ENCODE measurements at regions not wholly inside any gene's neighbourhood (a gene's known extent, or its start where the extent isn't known, plus 50 kb on each side); places are given as distances from the start of the nearest gene placed in this dataset.

GRCh38 chr22:46078241-46079092, 71.9 kb upstream of the PPARA start:
- DNase-seq (ENCODE audit: low spot score), result peak; percentile 74

DNA sequence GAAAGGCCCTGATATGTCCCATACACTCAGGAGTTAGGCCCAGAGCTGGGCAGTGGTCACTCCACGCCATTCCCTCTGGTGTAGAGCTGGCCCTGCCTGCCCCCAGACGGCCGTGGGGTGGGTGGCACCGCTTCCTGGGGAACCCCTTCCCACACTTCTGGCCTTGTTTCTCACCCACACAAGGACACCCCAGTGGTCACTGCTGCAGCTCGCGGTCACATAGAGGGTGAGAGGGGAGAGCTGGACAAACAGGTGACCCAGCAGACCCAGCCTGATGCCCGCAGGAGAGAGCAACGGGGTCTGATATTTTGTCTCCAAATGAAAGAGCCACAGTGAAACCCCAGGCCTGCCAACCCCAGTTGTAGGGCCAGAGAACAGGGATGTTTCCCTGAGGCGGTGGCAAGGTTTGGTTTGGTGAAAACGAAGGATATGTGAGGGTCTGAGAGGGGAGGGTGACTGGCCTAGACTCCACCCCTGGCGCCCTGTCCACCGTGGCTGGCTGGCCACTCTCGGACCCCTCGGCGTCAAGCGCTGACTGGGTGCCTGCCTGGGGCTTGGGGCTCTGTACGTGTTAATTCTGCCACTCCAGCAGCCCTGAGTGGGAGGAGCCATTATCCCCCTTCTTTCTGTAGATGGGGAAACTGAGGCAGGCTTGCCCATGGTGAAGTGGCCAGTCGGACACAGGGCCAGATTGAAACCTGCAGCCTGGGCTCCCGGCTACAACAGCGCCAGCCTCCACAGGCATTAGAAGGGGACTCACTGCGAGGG, 71.0 kb upstream of the PPARA start:
- no peak for DNase-seq (ENCODE audit: low spot score)

DNA sequence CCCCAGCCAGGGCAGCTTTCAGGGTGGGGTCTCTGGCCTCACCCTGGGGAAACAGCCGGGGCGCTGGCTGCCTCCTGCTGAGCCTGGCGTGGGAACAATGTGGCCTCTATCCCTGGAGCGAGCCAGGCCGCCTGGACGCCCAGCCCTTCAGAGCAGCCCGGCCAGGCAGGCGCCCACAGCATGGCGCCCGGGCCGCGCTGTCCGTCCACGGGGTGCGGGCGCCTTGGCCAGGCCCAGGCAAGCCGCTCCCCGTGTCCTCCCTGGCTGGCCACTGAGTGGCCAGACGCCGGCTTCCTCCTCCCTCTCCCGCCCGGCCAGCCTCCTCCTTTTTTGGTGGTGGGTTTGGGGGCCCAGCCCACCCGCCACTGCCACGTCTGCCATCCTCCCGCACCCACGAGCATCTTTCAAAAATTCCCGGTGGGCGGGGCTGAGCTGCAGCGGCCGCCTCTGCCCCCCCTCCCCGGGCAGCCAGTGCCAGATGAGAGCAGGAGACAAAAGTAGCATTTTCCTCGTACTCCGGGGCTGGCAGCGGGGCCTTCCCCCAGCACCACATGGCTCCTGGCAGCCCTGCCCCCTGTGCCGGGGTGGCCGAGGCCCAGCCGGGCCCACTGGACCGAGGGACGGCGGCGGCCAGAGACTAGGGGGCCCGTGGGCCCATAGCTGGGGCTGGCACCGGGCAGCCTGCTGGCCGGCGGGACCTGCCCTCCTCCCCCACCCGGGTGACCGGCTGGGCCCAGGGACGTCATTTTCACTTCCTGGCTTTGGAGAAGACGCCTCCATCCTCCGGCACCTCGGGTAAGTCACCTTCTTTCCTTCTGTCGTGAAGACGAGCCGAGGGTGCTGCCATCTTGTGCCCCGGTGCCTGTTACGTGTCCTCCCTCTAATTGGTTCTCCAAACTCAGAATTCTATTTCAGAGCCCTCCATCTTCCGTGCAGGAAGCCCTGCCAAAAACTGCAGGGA, 70.2 kb upstream of the PPARA start:
- DNase-seq (ENCODE audit: low spot score), result no peak

DNA sequence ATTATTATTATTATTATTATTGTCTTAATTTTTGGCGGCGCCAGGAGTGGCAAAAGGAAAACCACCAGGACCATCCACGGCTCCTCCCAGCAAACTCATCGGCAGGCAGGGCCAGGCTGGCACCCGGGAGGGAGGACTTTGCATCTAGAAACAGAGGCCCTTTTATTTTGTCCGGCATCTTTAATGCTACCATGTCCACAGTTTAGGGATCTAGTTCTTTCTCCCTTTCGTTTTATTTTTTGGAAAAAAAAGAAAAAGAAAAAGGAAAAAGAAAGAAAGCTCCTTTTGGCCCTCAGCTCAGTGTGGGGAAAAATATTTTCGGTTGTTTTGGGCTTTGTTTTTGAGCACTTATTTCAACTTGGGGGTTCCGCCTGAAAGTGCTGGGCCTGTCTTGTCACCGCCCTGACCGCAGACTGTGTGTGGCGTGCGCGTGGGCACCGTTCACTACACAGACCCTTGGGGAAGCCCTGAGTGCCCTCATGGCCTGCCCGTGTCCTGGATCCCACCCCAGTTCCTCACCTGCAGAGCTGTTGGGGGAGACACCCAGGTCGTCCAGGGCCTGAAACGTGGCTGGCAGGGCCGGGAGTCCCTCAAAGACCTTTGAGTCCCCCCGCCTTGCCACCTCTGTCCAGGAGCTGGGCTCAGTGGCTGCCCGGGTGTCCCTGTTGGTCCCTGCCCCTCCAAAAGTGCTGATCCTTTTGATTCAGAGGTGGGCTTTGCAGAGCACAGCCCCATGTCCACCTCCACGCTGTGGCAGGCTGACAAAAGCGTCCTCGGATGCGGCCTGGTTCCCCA, 69.1 kb upstream of the PPARA start:
- DNase-seq (ENCODE audit: low spot score), result no peak

DNA sequence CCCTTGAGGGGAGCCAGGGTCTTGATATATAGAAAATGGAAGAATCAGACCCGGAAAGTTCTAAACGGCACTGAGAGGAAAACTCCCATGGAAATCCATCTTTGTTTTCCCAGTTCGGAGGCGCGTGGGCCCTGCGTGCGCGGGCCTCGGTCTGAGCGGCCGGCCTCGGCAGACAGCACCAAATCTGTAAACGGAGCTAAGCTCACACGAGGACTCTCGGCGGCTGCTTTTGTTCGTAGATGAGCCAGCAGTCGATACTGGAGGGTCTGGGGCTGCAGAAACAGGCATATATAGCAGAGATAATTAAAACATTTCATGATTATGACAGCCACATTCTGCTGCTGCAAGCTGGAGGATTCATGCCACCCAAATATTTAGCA, 68.5 kb upstream of the PPARA start:
- DNase-seq (ENCODE audit: low spot score), result no peak

DNA sequence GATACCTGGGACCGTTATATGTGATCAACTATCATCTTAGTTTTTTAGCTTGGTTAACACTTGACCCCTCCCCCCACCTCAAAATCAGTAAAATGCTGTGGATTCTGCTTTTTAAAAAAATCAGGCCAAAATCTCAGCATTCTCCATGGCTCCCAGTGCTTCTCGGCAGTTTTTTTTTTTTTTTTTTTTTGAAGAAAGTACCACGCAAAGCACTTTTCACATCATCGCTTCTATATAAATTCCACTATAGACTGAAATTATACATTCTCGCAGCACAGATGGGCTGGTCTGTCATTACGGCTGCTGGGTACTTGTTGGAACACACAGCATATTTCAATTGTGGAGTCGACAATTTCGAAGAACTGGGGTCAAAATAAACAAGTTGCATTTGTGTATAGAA, 67.7 kb upstream of the PPARA start:
- no peak for DNase-seq (ENCODE audit: low spot score)

DNA sequence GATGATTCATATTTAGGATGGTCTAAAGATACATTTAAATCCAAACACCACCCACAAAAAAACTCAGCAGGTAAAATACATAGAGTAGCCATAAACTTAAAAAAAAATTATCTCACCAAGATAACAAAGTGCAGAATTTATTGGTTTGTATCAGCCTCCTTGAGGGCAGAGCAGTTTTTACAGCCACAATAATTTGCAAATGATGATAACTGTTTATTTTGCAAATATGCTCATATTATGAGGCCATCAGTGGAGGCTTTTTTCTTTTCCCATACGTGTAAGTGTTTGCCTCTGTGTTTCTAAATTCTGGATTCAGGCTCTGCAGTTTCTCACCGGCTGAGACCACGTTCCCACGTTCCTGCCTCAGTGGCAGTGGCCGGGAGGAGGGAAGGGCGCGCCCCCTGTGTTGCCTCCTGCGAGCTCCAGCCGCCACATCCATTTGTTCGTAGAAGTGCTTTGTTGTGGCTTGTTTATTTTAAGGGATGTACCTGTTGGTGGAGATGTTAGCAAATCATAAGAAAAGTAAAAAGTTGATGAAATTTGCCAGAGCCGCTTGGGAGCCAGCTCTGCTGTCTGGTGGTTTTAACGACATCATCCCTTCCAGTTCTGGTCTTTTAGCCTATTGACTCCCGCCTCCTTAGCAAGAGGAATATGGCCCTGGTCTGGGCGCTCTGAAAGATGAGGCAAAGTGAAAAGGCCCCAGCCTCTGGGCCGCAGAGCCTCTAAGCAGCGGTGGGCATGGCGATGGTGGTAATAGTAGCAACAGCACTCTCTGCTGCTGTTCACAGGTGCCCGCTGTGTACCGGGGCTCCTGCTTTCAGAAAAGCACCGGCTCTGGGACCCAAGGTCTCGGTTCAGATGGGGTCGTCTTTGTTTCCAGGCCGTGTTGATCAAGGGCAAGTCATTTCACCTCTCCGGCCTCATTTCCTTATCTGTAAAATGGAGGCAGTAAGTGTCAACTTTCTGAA, 66.7 kb upstream of the PPARA start:
- DNase-seq (ENCODE audit: low spot score), result no peak

DNA sequence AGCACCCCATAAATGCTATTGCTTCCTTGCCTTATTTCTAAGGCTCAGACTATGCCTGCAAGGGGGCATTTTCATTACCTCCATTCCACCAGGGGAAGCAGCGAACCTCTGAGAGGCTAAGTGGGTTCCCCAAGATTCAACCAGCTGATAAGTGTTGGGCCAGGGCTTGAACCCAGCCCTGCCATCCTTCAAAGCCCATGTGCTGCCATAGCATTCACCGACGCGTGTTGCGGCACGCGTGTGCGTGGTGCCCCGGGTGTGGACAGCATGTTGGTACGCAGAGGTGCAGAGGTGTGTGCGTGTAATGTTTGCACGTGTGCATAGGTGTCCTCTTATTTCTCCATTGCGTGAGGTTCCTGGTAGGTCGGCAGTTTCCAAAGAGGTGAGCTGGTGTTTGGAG, 66.0 kb upstream of the PPARA start:
- no peak for DNase-seq (ENCODE audit: low spot score)

DNA sequence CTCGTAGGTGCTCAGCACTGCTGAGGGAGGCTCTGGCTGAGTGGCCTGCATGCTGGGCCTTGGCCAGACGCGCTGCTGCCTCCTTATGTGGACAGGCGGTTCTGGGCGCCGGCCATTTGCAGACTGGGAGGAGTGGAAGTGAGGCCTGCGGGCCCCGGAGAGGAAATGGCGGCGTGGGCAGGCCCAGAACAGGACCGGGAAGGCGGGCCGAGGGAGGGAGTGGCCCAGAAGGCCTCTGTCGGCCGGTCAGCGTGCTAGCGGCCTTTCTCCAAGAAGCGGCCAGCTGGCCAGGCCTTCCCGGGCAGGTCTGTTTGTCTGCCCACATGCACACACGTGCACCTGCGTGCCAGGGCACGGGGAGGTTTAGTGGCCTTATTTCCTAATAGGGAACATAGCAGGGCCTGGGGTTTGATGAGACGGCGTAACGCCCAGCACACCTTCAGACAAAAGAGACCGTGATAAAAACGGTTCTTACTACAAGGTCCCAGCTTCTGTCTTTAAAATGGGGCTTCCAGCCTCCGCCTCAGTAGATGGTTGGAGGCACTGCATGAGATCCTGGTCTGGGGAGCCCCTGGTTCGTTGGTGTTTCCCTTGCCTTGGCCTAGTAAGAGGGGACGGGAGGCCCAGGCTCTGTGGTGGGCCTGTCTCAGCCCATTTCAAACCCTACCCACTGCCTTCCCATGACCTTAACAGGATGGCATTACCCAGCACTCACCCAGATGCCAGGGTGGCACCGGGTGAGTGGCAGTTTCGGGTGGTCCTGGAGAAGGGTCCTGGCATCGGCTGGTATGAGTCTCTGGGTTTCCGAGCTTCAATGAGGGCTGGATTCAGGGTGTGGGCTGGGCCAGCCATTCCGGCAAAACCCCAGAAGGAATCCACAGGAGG, 65.1 kb upstream of the PPARA start:
- DNase-seq (ENCODE audit: low spot score), result peak; percentile 76

DNA sequence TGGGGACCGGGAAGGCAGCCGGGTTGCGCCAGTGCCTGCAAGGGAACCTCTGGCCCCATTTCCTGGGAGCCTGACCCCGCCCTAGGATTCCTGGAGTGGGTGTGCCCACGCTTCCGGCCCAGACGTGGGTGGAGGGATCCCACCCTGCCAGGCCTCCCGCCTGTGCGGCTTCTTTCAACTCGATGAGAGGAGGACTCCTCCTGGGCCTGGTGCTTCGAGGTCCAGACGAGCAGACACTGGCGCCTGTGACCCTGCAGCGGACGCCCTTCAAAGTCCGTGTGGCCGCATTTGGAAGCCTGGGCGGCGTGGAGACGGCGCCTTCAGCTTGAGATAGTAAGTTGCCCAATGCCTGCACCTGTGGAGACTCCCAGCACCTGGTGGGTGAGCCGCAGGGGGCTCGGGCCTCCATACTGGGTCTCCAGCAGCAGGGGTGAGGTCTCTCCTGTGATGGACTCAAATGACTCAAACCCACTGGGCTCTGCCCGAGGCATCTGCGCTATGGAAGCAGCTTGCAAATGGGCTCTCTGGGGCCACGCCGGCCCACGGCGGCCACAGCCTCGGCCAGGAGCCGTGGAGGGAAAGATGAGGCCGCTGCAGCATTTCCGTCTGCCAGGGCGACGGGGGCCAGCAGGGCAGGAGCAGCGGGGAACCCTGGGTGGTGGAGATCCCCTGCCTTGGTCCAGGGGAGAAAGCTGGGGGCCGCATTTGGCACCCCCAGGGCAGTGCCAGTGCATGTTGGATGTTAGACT, 64.3 kb upstream of the PPARA start:
- peak; percentile 66 for DNase-seq (ENCODE audit: low spot score)

DNA sequence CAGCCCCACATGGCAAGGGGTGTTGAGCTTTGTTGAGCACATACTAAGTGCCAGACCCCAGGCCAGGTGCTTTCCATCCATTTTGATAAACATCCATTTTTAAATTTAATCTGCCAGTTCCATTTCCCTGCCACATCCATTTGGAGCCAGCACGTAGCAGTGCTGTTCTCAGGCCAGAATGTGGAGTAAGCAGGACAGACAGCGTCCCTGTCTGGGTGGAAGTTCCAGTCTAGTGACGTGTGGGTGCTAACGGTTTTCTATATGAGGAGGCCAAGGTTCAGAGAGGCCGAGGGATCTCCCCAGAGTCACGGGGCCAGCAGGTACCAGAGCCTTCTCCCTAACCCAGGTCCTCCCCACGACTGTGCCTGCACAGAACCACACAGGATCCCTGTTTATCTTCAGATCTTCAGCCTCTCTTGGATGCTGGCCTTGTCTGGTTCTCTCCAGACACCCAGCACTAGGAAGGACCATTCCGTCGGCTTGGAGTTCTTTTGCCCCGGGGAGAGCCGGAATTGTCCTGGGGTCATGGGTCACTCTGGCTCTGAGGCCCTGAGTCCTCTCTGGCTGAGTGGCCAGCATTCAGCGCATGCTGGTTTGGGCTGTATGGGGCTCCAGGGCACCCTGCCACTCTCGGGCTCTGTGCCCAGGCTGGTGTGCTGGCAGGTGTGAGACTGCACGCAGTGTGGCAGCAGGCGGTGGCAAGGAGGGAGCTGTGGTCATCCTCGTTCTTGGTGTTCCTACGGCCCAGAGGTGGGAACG, 63.6 kb upstream of the PPARA start:
- DNase-seq (ENCODE audit: low spot score), result no peak

- DNase-seq (ENCODE audit: low spot score), result no peak
These were observed 63.0 kb upstream of the PPARA start for GRCh38 chr22:46087336-46087690.

DNA sequence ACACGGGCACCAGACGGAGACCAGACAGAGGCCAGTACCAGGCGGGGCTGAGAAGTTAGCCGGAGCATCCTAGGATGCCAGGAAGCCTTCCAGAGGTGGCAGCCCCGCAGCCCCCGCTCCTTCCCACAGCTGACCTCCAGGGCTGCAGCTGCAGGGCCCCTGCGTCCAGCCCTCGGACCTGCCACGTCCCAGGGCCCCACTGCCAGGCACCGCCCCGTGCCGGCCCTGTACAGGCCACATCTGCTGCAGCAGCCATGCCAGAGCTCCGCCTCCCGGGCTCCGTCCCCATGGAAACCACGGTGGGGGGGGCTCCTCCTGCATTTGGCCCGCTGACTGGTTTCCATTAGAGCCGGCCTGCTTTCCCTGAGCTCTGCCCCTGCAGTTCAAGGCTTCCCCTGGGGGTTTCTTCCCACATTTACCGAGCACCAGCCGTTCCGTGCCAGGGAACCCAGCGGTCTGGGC, 62.5 kb upstream of the PPARA start:
- peak; percentile 85 for DNase-seq (ENCODE audit: low spot score)

GRCh38 chr22:46088541-46089311, 61.6 kb upstream of the PPARA start:
- no peak for DNase-seq (ENCODE audit: low spot score)

- no peak for DNase-seq (ENCODE audit: low spot score)
These were observed 60.8 kb upstream of the PPARA start for GRCh38 chr22:46089426-46090035.

DNA sequence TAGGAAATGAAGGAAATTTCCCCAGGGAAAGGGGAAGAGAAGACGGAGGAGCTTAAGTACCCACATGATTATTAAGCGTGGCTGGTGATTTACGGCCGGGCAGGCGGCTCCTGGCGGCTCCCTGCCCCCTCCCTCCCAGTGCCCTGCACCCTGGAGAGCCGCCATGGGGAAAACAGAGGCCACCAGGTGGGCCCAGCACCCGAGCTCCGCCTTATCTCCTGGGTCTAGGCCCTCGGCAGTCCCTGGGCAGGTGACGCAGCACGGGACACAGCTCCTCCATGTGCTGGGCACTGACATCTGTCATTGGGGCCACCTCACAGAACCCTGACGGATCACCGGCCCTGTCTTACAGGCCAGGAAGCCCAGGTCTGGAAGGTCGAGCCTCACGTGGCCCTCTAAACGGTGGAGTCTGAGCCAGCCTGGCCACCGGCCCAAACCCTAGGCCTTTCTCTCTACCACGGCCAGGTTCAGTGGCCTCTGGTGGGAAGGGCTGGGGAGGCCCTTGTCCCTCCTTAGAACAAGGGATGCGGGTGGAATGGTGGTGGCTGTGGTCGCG, 60.2 kb upstream of the PPARA start:
- no peak for DNase-seq (ENCODE audit: low spot score)
